GM12891 (cell line): ENCODE measurements at regions not wholly inside any gene's neighbourhood (a gene's known extent, or its start where the extent isn't known, plus 50 kb on each side); places are given as distances from the start of the nearest gene placed in this dataset.

Source experiments
- DNase-seq: peaks from one replicate; pipeline ENCODE4 v3.0.0; 2011; ENCODE audit warnings: low spot score; ENCODE audit not compliant: insufficient read length
- FAIRE-seq: peaks from 2 replicates; lab custom pipeline; 2011; peaks lifted over from hg19 to GRCh38; lab: Jason Lieb, UNC
- PAX5 ChIP-seq: IDR thresholded peaks from 2 replicates; pipeline ENCODE4 v1.6.1; 2011; ENCODE audit warnings: low read length, moderate library complexity, mild to moderate bottlenecking; ENCODE audit not compliant: insufficient read depth, severe bottlenecking
- POLR2A ChIP-seq: IDR thresholded peaks from 2 replicates; pipeline ENCODE4 v1.6.1; 2011; ENCODE audit warnings: low read depth, low read length, control low read depth
- POLR2AphosphoS5 ChIP-seq: IDR thresholded peaks from 2 replicates; pipeline ENCODE4 v1.6.1; 2011; ENCODE audit warnings: low read depth, low read length, control low read depth
- POU2F2 ChIP-seq: IDR thresholded peaks from 2 replicates; pipeline ENCODE4 v1.6.1; 2011; ENCODE audit warnings: low read depth, mild to moderate bottlenecking, control low read depth, low read length, moderate library complexity
- SPI1 ChIP-seq: IDR thresholded peaks from 2 replicates; pipeline ENCODE4 v1.6.1; 2011; ENCODE audit warnings: low read depth, low read length, control low read depth
- TAF1 ChIP-seq: IDR thresholded peaks from 2 replicates; pipeline ENCODE4 v1.6.1; 2011; ENCODE audit warnings: low read depth, low read length, control low read depth

- no peak for FAIRE-seq
- no peak for DNase-seq
- TF ChIP-seq POU2F2 (no peak), POLR2AphosphoS5 (no peak), SPI1 (no peak), TAF1 (no peak), POLR2A (no peak)
Measured at GRCh38 chr6:164122109-164122508, 707.6 kb downstream of the QKI start.

DNA sequence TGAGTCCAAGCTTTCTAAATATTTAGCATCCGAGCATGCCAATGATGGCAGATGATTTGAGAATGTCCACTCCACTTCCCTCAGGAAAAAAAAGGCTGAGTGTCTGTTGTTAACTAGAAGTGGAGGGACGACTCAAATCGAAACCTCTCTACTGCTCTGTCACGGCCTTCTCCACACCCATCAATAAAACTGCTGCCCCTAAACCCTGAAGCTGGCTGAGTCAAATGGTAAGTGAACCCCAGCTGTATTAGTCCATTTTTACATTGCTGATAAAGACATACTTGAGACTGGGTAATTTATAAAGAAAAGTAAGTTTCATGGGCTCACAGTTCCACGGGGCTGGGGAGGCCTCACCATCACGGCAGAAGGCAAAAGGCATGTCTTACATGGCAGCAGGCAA, 707.0 kb downstream of the QKI start:
- FAIRE-seq (no peak), DNase-seq (no peak)
- TF ChIP-seq POU2F2 (no peak), POLR2AphosphoS5 (no peak), POLR2A (no peak), PAX5 (no peak), SPI1 (no peak), TAF1 (no peak)

- FAIRE-seq (no peak), DNase-seq (no peak)
- no peak for TF ChIP-seq SPI1
- TF ChIP-seq POU2F2 = no peak
Measured at GRCh38 chr6:164114651-164115050, 700.1 kb downstream of the QKI start.

- TF ChIP-seq POLR2A (no peak), POLR2AphosphoS5 (no peak), POU2F2 (no peak), SPI1 (no peak), PAX5 (no peak), TAF1 (no peak)
- FAIRE-seq = no peak
Measured at GRCh38 chr6:164114051-164114450, 699.5 kb downstream of the QKI start.

GRCh38 chr6:164113637-164114036, 699.1 kb downstream of the QKI start:
- no peak for DNase-seq
- TF ChIP-seq TAF1 (no peak), PAX5 (no peak), POU2F2 (no peak), SPI1 (no peak), POLR2A (no peak), POLR2AphosphoS5 (no peak)
- no peak for FAIRE-seq

More at GRCh38 chr6:164114051-164114450, 699.5 kb downstream of the QKI start:
- no peak for DNase-seq

GRCh38 chr6:164109770-164110140, 695.2 kb downstream of the QKI start:
- TF ChIP-seq SPI1 = no peak
- no peak for TF ChIP-seq TAF1
- no peak for TF ChIP-seq POLR2A
- TF ChIP-seq POU2F2 = no peak
- no peak for TF ChIP-seq POLR2AphosphoS5
- no peak for TF ChIP-seq PAX5
- FAIRE-seq = no peak

DNA sequence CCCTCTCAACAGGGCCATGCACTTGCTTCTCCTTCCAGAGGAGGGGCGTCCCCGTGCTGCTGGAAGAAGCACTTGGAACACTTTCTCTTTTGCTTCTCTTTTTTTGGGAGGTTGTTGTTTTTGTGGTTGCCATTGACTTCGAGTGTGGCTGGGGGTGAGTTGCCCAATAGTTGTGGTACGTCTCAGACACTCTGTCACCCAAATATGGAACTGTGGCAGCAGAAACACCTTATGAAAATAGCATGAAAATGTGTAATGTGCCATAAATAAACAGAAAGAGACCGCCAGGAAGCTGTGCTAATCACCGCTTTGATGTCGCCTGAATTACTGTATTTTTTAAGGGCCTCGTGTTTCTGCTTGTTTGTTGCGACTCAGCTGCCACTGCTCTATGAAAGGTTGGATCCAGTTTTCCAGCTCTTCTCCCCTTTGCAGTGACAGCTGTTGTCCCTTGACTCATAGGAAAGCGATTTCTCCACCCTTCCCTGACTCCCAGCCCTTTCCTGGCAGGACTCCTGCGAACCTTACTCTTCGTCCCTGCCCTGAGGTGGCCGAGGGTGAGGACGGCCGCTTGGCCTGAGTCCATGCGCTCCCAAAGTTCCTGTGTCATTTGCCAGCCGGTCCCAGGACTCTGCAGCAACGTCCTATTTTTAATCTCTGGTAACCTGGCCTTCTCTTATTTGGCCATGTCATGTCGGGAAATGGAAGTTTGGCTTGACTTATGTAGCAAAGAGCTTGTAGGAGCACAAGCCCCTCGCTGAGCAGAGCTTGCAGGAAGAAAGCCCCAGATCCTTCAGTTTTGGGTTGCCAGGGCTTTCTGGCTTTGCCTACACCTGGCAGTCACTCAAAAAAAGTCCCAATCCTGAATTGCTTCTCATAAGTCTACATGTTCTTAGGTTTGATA, 694.6 kb downstream of the QKI start:
- TF ChIP-seq POU2F2 = no peak
- TF ChIP-seq POLR2A = no peak
- TF ChIP-seq PAX5 = no peak
- TF ChIP-seq POLR2AphosphoS5 = no peak
- TF ChIP-seq TAF1 = no peak
- no peak for TF ChIP-seq SPI1
- FAIRE-seq = peak; percentile 63
- DNase-seq = no peak

More at GRCh38 chr6:164109770-164110140, 695.2 kb downstream of the QKI start:
- DNase-seq = no peak

DNA sequence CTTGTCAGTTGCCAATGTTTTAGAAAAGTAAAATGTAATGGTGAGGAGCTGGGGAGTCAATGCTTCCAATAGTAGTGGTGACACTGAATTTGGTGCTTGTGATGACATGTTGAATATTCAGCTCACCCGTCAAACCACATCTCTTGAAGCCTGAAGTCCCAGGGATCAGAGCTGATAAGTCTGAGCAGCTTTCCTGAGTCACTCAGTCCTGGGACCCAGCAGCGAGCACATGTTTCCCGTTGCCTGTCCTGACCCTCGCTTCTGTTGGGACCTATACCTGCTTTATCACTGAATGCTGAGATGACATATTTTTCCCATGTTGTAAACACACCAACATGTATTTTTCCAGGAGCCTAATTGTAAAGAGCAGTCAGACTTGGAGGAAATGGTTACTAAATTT, 693.6 kb downstream of the QKI start:
- TF ChIP-seq TAF1 (no peak), POLR2AphosphoS5 (no peak), POU2F2 (no peak), POLR2A (no peak), SPI1 (no peak), PAX5 (no peak)
- FAIRE-seq = no peak
- DNase-seq = no peak

DNA sequence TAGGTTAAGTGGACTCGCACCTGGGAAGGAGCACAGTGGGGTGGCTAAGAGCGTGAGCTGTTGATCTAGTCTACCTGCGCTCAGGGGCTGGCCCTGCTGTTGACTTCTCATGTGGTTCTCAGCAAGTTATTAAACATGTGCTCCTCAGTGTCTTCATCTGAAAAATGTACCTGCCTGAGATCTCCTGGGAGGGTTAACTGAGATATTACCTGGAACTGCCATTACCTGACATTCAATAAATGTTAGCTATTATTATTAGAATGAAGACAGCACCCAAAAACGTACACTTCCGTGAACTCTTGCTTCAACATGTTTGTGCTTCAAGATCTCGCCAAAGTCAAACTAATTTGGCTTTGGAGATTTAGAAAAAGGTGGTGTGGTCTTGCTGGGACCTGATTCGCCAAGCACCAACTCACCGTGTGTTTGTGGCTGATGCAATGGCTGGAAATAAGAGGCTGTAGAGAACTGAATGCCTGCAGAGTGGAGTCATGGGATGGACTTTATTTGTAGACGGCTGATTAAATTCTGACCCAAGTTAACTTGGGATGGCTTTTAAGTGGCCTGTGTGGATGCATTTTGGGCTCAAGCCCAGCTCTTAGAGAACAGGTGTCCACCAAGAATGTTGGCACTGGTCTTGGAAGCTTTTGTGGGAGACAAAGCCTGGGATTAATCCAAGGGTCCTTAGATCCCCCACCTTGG, 692.9 kb downstream of the QKI start:
- TF ChIP-seq PAX5 (no peak), SPI1 (no peak), POU2F2 (no peak), POLR2A (no peak), POLR2AphosphoS5 (no peak), TAF1 (no peak)
- FAIRE-seq (no peak), DNase-seq (no peak)

GRCh38 chr6:164106345-164106769, 691.8 kb downstream of the QKI start:
- FAIRE-seq = no peak
- TF ChIP-seq POLR2A (no peak), POU2F2 (no peak), POLR2AphosphoS5 (no peak), SPI1 (no peak), PAX5 (no peak), TAF1 (no peak)
- DNase-seq = peak; percentile 50
